ENCODE measurements at regions not wholly inside any gene's neighbourhood (a gene's known extent, or its start where the extent isn't known, plus 50 kb on each side); places are given as distances from the start of the nearest gene placed in this dataset.
"Not testable (repeated sequence)": the region's sequence is repeated elsewhere in the genome, so short reads cannot be mapped to it uniquely, and the experiment has no call there.

GRCh38 chr6:40671694-40672050 is 84.5 kb upstream of the LRFN2 start:
- DNase-seq = no peak

GRCh38 chr6:40671001-40671693 is 84.0 kb upstream of the LRFN2 start:
- DNase-seq = no peak

- no peak for DNase-seq
Measured at GRCh38 chr6:40669343-40669742, 82.2 kb upstream of the LRFN2 start.

GRCh38 chr6:40668203-40668602 is 81.0 kb upstream of the LRFN2 start:
- no peak for DNase-seq

GRCh38 chr6:40666530-40666929 is 79.4 kb upstream of the LRFN2 start:
- no peak for DNase-seq

- no peak for DNase-seq
Measured at GRCh38 chr6:40661726-40662125, 74.6 kb upstream of the LRFN2 start.

- DNase-seq = not testable (repeated sequence)
Measured at GRCh38 chr6:40656772-40657171, 69.6 kb upstream of the LRFN2 start.

GRCh38 chr6:40654828-40655227 is 67.7 kb upstream of the LRFN2 start:
- no peak for DNase-seq

- DNase-seq = no peak
Measured at GRCh38 chr6:40645043-40645442, 57.9 kb upstream of the LRFN2 start.

GRCh38 chr6:40642837-40643236 is 55.7 kb upstream of the LRFN2 start:
- DNase-seq = no peak

GRCh38 chr6:40642190-40642589 is 55.0 kb upstream of the LRFN2 start:
- DNase-seq = no peak

- no peak for DNase-seq
Measured at GRCh38 chr6:40640599-40641227, 53.5 kb upstream of the LRFN2 start.
